H1 (cell line): ENCODE measurements at regions not wholly inside any gene's neighbourhood (a gene's known extent, or its start where the extent isn't known, plus 50 kb on each side); places are given as distances from the start of the nearest gene placed in this dataset.

Experiments
- NRF1 ChIP-seq: IDR thresholded peaks from 2 replicates; pipeline ENCODE4 v1.6.1; 2011; ENCODE audit warnings: mild to moderate bottlenecking, low read depth, low read length, improper control_type of control experiment
- POU5F1 ChIP-seq: IDR thresholded peaks from 2 replicates; pipeline ENCODE4 v1.6.1; 2011; ENCODE audit warnings: low read depth, mild to moderate bottlenecking, low read length, moderate library complexity
- SRF ChIP-seq: IDR thresholded peaks from 2 replicates; pipeline ENCODE4 v1.6.1; 2011; ENCODE audit warnings: mild to moderate bottlenecking, low read depth, low read length, moderate library complexity

DNA sequence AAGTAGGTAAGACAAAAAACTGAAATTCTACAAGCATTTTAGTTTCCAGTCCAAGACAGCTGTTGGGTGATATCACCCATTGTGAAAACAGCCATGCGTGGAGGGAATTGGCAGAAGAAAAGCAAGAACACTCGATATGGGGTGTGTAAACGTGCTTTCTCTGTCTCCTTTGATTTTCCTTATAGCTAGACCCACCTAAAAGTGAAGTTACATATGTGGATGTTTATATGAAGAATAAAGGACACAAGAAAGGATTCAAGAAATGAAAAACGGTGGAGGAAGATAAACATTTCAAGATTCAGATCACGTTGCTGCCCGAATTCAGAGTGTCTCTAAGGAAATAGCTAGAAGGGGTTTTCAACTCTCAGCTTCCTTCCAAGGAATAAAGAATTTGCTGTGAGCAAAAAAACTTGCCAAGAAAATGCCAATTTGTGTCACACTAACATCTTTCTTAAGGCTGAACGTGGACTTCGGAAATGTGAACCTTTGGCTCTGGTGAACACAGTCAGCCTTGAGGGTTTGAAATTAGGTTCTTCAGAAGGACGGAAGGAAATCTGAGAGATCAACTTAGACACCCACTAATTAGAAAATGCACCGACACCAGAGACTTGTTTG, 269.0 kb upstream of the ADAMTS9 start (continued):
- no peak for TF ChIP-seq NRF1
- TF ChIP-seq SRF, result no peak
- no peak for TF ChIP-seq POU5F1
